ENCODE measurements at regions not wholly inside any gene's neighbourhood (a gene's known extent, or its start where the extent isn't known, plus 50 kb on each side); places are given as distances from the start of the nearest gene placed in this dataset.

GRCh38 chr5:2175842-2176404 is 293.2 kb upstream of the IRX4 start:
- no peaks in the 10 kb centered on the region for H3K9me2 ChIP-seq (replicated peaks; ENCODE audit: control insufficient read depth, low read length)
- H4K20me1 ChIP-seq (ENCODE audit: control insufficient read depth, insufficient read depth, low read depth, low read length) = no peaks in the 10 kb centered on the region
- H3K27ac ChIP-seq (ENCODE audit: low read depth, low read length) = no peak overlapping the region
- no peaks in the 10 kb centered on the region for H3K36me3 ChIP-seq (ENCODE audit: control insufficient read depth, low read length)
- H3F3A ChIP-seq (ENCODE audit: control insufficient read depth, insufficient read depth) = no peaks in the 10 kb centered on the region
- no peaks in the 10 kb centered on the region for H3K9me3 ChIP-seq (ENCODE audit: control insufficient read depth, insufficient read depth, low read length)
- TF ChIP-seq EZH2phosphoT487 (IDR thresholded peaks at IDR 0.05; ENCODE audit: borderline replicate concordance, low read length) (no peak), CTCF (IDR thresholded peaks at IDR 0.05; ENCODE audit: low read depth, low read length, poor library complexity, severe bottlenecking) (no peak)
- no peak overlapping the region for H3K4me3 ChIP-seq (ENCODE audit: low read length)
- no peaks in the 10 kb centered on the region for H3K27me3 ChIP-seq (ENCODE audit: control insufficient read depth, low read length)
- no peaks in the 10 kb centered on the region for H3K4me1 ChIP-seq (ENCODE audit: control insufficient read depth, low read length)
- H3K79me2 ChIP-seq (ENCODE audit: control insufficient read depth, low read length) = no peaks in the 10 kb centered on the region
- no peak overlapping the region for H3K4me2 ChIP-seq (ENCODE audit: low read length)

DNA sequence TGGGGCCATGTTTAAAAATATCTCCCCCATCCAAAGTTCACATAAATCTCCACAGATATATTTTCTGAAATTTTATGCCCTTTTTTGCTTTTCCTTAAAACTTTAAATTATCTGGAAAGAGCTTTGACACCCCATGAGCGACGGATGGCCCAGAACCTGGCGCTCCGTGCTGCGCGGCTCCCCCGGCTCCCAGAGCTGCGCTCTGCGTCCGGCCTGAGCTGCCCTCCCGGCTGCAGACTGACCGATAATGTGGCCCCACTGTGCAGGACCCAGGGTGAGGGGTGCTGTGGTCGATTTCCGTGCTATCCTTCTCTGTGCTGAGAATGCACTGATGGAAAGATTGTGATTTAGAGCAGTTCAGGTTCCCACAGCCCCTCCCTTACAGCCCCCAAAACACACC is 292.3 kb upstream of the IRX4 start:
- Histone ChIP-seq H4K20me1 (ENCODE audit: control insufficient read depth, insufficient read depth, low read depth, low read length) (no peaks in the 10 kb centered on the region), H3F3A (ENCODE audit: control insufficient read depth, insufficient read depth) (no peaks in the 10 kb centered on the region), H3K9me3 (ENCODE audit: control insufficient read depth, insufficient read depth, low read length) (no peaks in the 10 kb centered on the region), H3K27ac (ENCODE audit: low read depth, low read length) (no peak overlapping the region), H3K4me1 (ENCODE audit: control insufficient read depth, low read length) (no peaks in the 10 kb centered on the region), H3K79me2 (ENCODE audit: control insufficient read depth, low read length) (no peaks in the 10 kb centered on the region), H3K4me2 (ENCODE audit: low read length) (no peak overlapping the region), H3K4me3 (ENCODE audit: low read length) (no peak overlapping the region), H3K36me3 (ENCODE audit: control insufficient read depth, low read length) (no peaks in the 10 kb centered on the region), H3K27me3 (ENCODE audit: control insufficient read depth, low read length) (no peaks in the 10 kb centered on the region), H3K9me2 (replicated peaks; ENCODE audit: control insufficient read depth, low read length) (no peaks in the 10 kb centered on the region)
- TF ChIP-seq CTCF (IDR thresholded peaks at IDR 0.05; ENCODE audit: low read depth, low read length, poor library complexity, severe bottlenecking) (no peak), EZH2phosphoT487 (IDR thresholded peaks at IDR 0.05; ENCODE audit: borderline replicate concordance, low read length) (no peak)

GRCh38 chr5:2174538-2174937 is 291.8 kb upstream of the IRX4 start:
- H3K27ac ChIP-seq (ENCODE audit: low read depth, low read length) = no peak overlapping the region
- H3K4me3 ChIP-seq (ENCODE audit: low read length) = no peak overlapping the region
- no peaks in the 10 kb centered on the region for H3K9me3 ChIP-seq (ENCODE audit: control insufficient read depth, insufficient read depth, low read length)
- TF ChIP-seq CTCF (IDR thresholded peaks at IDR 0.05; ENCODE audit: low read depth, low read length, poor library complexity, severe bottlenecking) (no peak), EZH2phosphoT487 (IDR thresholded peaks at IDR 0.05; ENCODE audit: borderline replicate concordance, low read length) (no peak)
- H3K4me2 ChIP-seq (ENCODE audit: low read length) = no peak overlapping the region
- H4K20me1 ChIP-seq (ENCODE audit: control insufficient read depth, insufficient read depth, low read depth, low read length) = no peaks in the 10 kb centered on the region
- H3K4me1 ChIP-seq (ENCODE audit: control insufficient read depth, low read length) = no peaks in the 10 kb centered on the region
- H3K36me3 ChIP-seq (ENCODE audit: control insufficient read depth, low read length) = no peaks in the 10 kb centered on the region
- H3K27me3 ChIP-seq (ENCODE audit: control insufficient read depth, low read length) = no peaks in the 10 kb centered on the region
- no peaks in the 10 kb centered on the region for H3K79me2 ChIP-seq (ENCODE audit: control insufficient read depth, low read length)
- no peaks in the 10 kb centered on the region for H3K9me2 ChIP-seq (replicated peaks; ENCODE audit: control insufficient read depth, low read length)
- H3F3A ChIP-seq (ENCODE audit: control insufficient read depth, insufficient read depth) = no peaks in the 10 kb centered on the region

All from DOHH2 (cell line).